ENCODE measurements at regions not wholly inside any gene's neighbourhood (a gene's known extent, or its start where the extent isn't known, plus 50 kb on each side); places are given as distances from the start of the nearest gene placed in this dataset.
"Not testable (repeated sequence)": the region's sequence is repeated elsewhere in the genome, so short reads cannot be mapped to it uniquely, and the experiment has no call there.

- Mint-ChIP-seq H3K36me3 (no peaks in the 10 kb centered on the region), H3K27me3 (no peaks in the 10 kb centered on the region), H3K27ac (no peak overlapping the region), H3K4me3 (no peak overlapping the region), H3K9me3 (peaks cover under 1% of the 10 kb centered on the region), H3K4me1 (no peaks in the 10 kb centered on the region)
Measured at GRCh38 chr21:35390013-35390776, 341.1 kb upstream of the RUNX1 start.

- H3K4me1 Mint-ChIP-seq = no peaks in the 10 kb centered on the region
- no peak overlapping the region for H3K27ac Mint-ChIP-seq
- H3K4me3 Mint-ChIP-seq = no peak overlapping the region
- H3K27me3 Mint-ChIP-seq = no peaks in the 10 kb centered on the region
- H3K9me3 Mint-ChIP-seq = peaks cover 4% of the 10 kb centered on the region
- no peaks in the 10 kb centered on the region for H3K36me3 Mint-ChIP-seq
Measured at GRCh38 chr21:35386491-35387079, 337.5 kb upstream of the RUNX1 start.

GRCh38 chr21:35384375-35384774 lies 335.3 kb upstream of the RUNX1 start:
- H3K4me3 Mint-ChIP-seq = no peak overlapping the region
- no peaks in the 10 kb centered on the region for H3K27me3 Mint-ChIP-seq
- H3K9me3 Mint-ChIP-seq = peaks cover 4% of the 10 kb centered on the region
- no peaks in the 10 kb centered on the region for H3K4me1 Mint-ChIP-seq
- no peak overlapping the region for H3K27ac Mint-ChIP-seq
- H3K36me3 Mint-ChIP-seq = no peaks in the 10 kb centered on the region

- no peaks in the 10 kb centered on the region for H3K4me1 Mint-ChIP-seq
- no peaks in the 10 kb centered on the region for H3K27me3 Mint-ChIP-seq
- H3K4me3 Mint-ChIP-seq = no peak overlapping the region
- no peaks in the 10 kb centered on the region for H3K36me3 Mint-ChIP-seq
- peaks cover 4% of the 10 kb centered on the region for H3K9me3 Mint-ChIP-seq
- H3K27ac Mint-ChIP-seq = no peak overlapping the region
Measured at GRCh38 chr21:35382696-35383095, 333.6 kb upstream of the RUNX1 start.

GRCh38 chr21:35381743-35382310 lies 332.7 kb upstream of the RUNX1 start:
- H3K9me3 Mint-ChIP-seq = peaks cover 4% of the 10 kb centered on the region
- no peak overlapping the region for H3K27ac Mint-ChIP-seq
- H3K27me3 Mint-ChIP-seq = no peaks in the 10 kb centered on the region
- H3K4me3 Mint-ChIP-seq = no peak overlapping the region
- H3K36me3 Mint-ChIP-seq = no peaks in the 10 kb centered on the region
- H3K4me1 Mint-ChIP-seq = no peaks in the 10 kb centered on the region

- H3K36me3 Mint-ChIP-seq, H3K4me3 Mint-ChIP-seq, H3K27ac Mint-ChIP-seq, H3K27me3 Mint-ChIP-seq, H3K4me1 Mint-ChIP-seq, H3K9me3 Mint-ChIP-seq: not testable (repeated sequence)
Measured at GRCh38 chr21:35380304-35380703, 331.2 kb upstream of the RUNX1 start.

GRCh38 chr21:35378881-35379280 lies 329.8 kb upstream of the RUNX1 start:
- Mint-ChIP-seq H3K4me3 (no peak overlapping the region), H3K27me3 (no peaks in the 10 kb centered on the region), H3K36me3 (no peaks in the 10 kb centered on the region), H3K4me1 (no peaks in the 10 kb centered on the region), H3K9me3 (no peaks in the 10 kb centered on the region), H3K27ac (no peak overlapping the region)

GRCh38 chr21:35377505-35378090 lies 328.5 kb upstream of the RUNX1 start:
- no peak overlapping the region for H3K27ac Mint-ChIP-seq
- H3K4me1 Mint-ChIP-seq = no peaks in the 10 kb centered on the region
- no peaks in the 10 kb centered on the region for H3K27me3 Mint-ChIP-seq

GRCh38 chr21:35376406-35377135 lies 327.5 kb upstream of the RUNX1 start:
- Mint-ChIP-seq H3K27me3 (no peaks in the 10 kb centered on the region), H3K9me3 (no peaks in the 10 kb centered on the region), H3K27ac (no peak overlapping the region), H3K4me3 (no peak overlapping the region), H3K36me3 (no peaks in the 10 kb centered on the region), H3K4me1 (no peaks in the 10 kb centered on the region)

More at GRCh38 chr21:35377505-35378090, 328.5 kb upstream of the RUNX1 start:
- Mint-ChIP-seq H3K9me3 (no peaks in the 10 kb centered on the region), H3K36me3 (no peaks in the 10 kb centered on the region), H3K4me3 (no peak overlapping the region)

- no peaks in the 10 kb centered on the region for H3K36me3 Mint-ChIP-seq
- H3K9me3 Mint-ChIP-seq = no peaks in the 10 kb centered on the region
- H3K4me1 Mint-ChIP-seq = no peaks in the 10 kb centered on the region
- H3K27ac Mint-ChIP-seq = no peak overlapping the region
- H3K27me3 Mint-ChIP-seq = no peaks in the 10 kb centered on the region
- no peak overlapping the region for H3K4me3 Mint-ChIP-seq
Measured at GRCh38 chr21:35375115-35375514, 326.0 kb upstream of the RUNX1 start.

- Mint-ChIP-seq H3K27ac (no peak overlapping the region), H3K9me3 (no peaks in the 10 kb centered on the region), H3K4me3 (no peak overlapping the region), H3K36me3 (no peaks in the 10 kb centered on the region), H3K27me3 (no peaks in the 10 kb centered on the region), H3K4me1 (no peaks in the 10 kb centered on the region)
Measured at GRCh38 chr21:35373998-35374397, 324.9 kb upstream of the RUNX1 start.

GRCh38 chr21:35372201-35372600 lies 323.1 kb upstream of the RUNX1 start:
- Mint-ChIP-seq H3K4me1 (no peaks in the 10 kb centered on the region), H3K9me3 (no peaks in the 10 kb centered on the region), H3K27me3 (no peaks in the 10 kb centered on the region), H3K36me3 (no peaks in the 10 kb centered on the region), H3K4me3 (no peak overlapping the region), H3K27ac (no peak overlapping the region)

- no peaks in the 10 kb centered on the region for H3K4me1 Mint-ChIP-seq
- H3K9me3 Mint-ChIP-seq = no peaks in the 10 kb centered on the region
- H3K36me3 Mint-ChIP-seq = no peaks in the 10 kb centered on the region
- H3K4me3 Mint-ChIP-seq = no peak overlapping the region
- H3K27me3 Mint-ChIP-seq = no peaks in the 10 kb centered on the region
- H3K27ac Mint-ChIP-seq = no peak overlapping the region
Measured at GRCh38 chr21:35370671-35371070, 321.6 kb upstream of the RUNX1 start.

- Mint-ChIP-seq H3K27me3 (no peaks in the 10 kb centered on the region), H3K4me1 (no peaks in the 10 kb centered on the region), H3K9me3 (no peaks in the 10 kb centered on the region), H3K27ac (no peak overlapping the region), H3K36me3 (no peaks in the 10 kb centered on the region), H3K4me3 (no peak overlapping the region)
Measured at GRCh38 chr21:35370071-35370470, 321.0 kb upstream of the RUNX1 start.

GRCh38 chr21:35368326-35368725 lies 319.2 kb upstream of the RUNX1 start:
- H3K4me3 Mint-ChIP-seq = no peak overlapping the region
- H3K36me3 Mint-ChIP-seq = no peaks in the 10 kb centered on the region
- no peaks in the 10 kb centered on the region for H3K9me3 Mint-ChIP-seq
- no peaks in the 10 kb centered on the region for H3K4me1 Mint-ChIP-seq
- H3K27me3 Mint-ChIP-seq = no peaks in the 10 kb centered on the region
- H3K27ac Mint-ChIP-seq = no peak overlapping the region

GRCh38 chr21:35367553-35367952 lies 318.5 kb upstream of the RUNX1 start:
- H3K4me3 Mint-ChIP-seq = no peak overlapping the region
- no peaks in the 10 kb centered on the region for H3K27me3 Mint-ChIP-seq
- H3K27ac Mint-ChIP-seq = no peak overlapping the region
- H3K9me3 Mint-ChIP-seq = no peaks in the 10 kb centered on the region
- no peaks in the 10 kb centered on the region for H3K4me1 Mint-ChIP-seq
- no peaks in the 10 kb centered on the region for H3K36me3 Mint-ChIP-seq

All from activated naive CD4-positive, alpha-beta T cell treated with anti-CD3 and anti-CD28 coated beads, Interleukin-2, amount 50 U/mL, for 24 hours (primary cell).